OCI-LY3 (cell line): ENCODE measurements at regions not wholly inside any gene's neighbourhood (a gene's known extent, or its start where the extent isn't known, plus 50 kb on each side); places are given as distances from the start of the nearest gene placed in this dataset.

Source experiments
- H2AFZ ChIP-seq: fragments of 200-600, 300-600 bp; shearing (Covaris generic); 2 replicates; pipeline ENCODE4 v1.6.0; 2014; ENCODE audit warnings: antibody characterized with exemption, low read depth, low read length
- H3K27ac ChIP-seq: fragments of 200-600, 300-600 bp; sonication (generic); 2 replicates; pipeline ENCODE4 v1.5.1; 2014; ENCODE audit warnings: mild to moderate bottlenecking, low read length, moderate library complexity, mixed read lengths
- H3K27me3 ChIP-seq: fragments of 200-600, 300-600 bp; sonication (generic); 2 replicates; pipeline ENCODE4 v1.6.1; 2014; ENCODE audit warnings: low read depth, low read length, mixed read lengths
- H3K36me3 ChIP-seq: fragments of 200-600, 300-600 bp; sonication (generic); replicated peaks from 2 replicates; pipeline ENCODE3; 2014; ENCODE audit warnings: low read depth, low read length, mixed read lengths
- H3K4me1 ChIP-seq: fragments of 300-600, 200-600 bp; sonication (generic); 2 replicates; pipeline ENCODE4 v1.6.1; 2014; ENCODE audit warnings: low read length, mixed read lengths
- H3K4me2 ChIP-seq: fragments of 200-600, 300-600 bp; sonication (generic); 2 replicates; pipeline ENCODE4 v1.6.1; 2014; ENCODE audit warnings: low read length, mixed read lengths
- H3K4me3 ChIP-seq: fragments of 300-600, 200-600 bp; sonication (generic); 2 replicates; pipeline ENCODE4 v1.5.1; 2014; ENCODE audit warnings: antibody characterized with exemption, mild to moderate bottlenecking, low read length, moderate library complexity
- H3K79me2 ChIP-seq: fragments of 300-600, 200-600 bp; shearing (Covaris generic); 2 replicates; pipeline ENCODE4 v1.6.1; 2014; ENCODE audit warnings: mild to moderate bottlenecking, low read length, mixed read lengths
- H3K9ac ChIP-seq: fragments of 300-600, 200-600 bp; shearing (Covaris generic); 2 replicates; pipeline ENCODE4 v1.6.0; 2014; ENCODE audit warnings: mild to moderate bottlenecking, low read length, moderate library complexity
- H3K9me3 ChIP-seq: fragments of 200-600, 300-600 bp; shearing (Covaris generic); 2 replicates; pipeline ENCODE4 v1.6.1; 2014; ENCODE audit warnings: low read length, mixed read lengths; ENCODE audit not compliant: insufficient read depth
- H4K20me1 ChIP-seq: fragments of 200-600, 300-600 bp; sonication (generic); 2 replicates; pipeline ENCODE4 v1.6.1; 2016; ENCODE audit warnings: low read length, mixed read lengths; ENCODE audit not compliant: insufficient read depth
- CTCF ChIP-seq: fragments of 200-600, 300-600 bp; sonication (generic); IDR thresholded peaks from 2 replicates; pipeline ENCODE4 v1.5.1; 2014; ENCODE audit warnings: antibody characterized with exemption, low read length, low read depth
- EZH2phosphoT487 ChIP-seq: fragments of 200-600 bp; shearing (Covaris generic); IDR thresholded peaks from 2 replicates; pipeline ENCODE4 v1.6.1; 2018; ENCODE audit warnings: antibody characterized with exemption, mixed run types, low read depth

GRCh38 chr6:27128311-27129094 is 119.0 kb upstream of the PRSS16 start:
- Histone ChIP-seq H3K27ac (0 out of 2 replicates have a peak overlapping the region, but pooled peaks have one; percentile 100), H3K4me2 (no peak overlapping the region), H3K4me1 (peaks cover 31% of the 10 kb centered on the region), H3K4me3 (no peak overlapping the region), H3K27me3 (no peaks in the 10 kb centered on the region), H3K9ac (no peak overlapping the region), H3K79me2 (peaks cover 11% of the 10 kb centered on the region), H4K20me1 (no peaks in the 10 kb centered on the region), H2AFZ (no peak overlapping the region), H3K9me3 (no peaks in the 10 kb centered on the region), H3K36me3 (peaks cover 9% of the 10 kb centered on the region)
- TF ChIP-seq EZH2phosphoT487 (no peak), CTCF (no peak)

DNA sequence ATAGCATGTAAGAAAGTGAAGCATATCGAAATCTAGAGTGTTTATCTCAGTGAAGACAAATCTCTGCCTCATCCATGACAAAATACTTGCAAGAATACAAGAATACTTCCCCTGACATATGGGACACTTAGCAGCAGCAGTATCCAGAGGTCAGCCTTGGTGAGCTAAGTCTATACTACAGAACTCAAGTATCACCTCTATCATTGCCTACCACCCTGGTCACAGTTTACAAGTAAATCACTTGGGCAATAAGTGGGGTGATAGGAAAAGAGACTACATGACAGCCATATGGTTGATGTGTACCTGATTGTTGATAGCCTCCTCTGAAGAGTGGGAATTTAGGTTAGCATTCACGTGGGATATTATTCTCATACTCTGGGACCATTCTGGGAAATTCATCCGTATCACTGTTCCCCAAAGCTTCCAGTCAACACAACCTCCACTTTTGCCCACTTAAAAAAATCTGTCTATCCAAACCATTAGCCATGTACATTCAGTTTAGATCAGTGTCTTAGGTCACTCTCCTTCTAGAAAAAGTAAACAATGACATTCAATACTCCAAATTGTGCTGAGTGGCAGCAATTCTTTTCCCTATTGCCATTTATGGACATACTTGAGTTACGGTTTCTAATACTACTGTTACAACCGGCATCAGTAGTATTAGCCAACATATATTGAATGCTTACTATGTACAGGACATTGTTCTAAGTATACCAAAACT is 118.2 kb upstream of the PRSS16 start:
- H4K20me1 ChIP-seq: no peaks in the 10 kb centered on the region
- H3K36me3 ChIP-seq: peaks cover 9% of the 10 kb centered on the region
- peaks cover 39% of the 10 kb centered on the region for H3K4me1 ChIP-seq
- no peak overlapping the region for H3K9ac ChIP-seq
- H3K4me3 ChIP-seq: no peak overlapping the region
- peak overlapping the region; percentile 100 for H3K27ac ChIP-seq
- H3K79me2 ChIP-seq: peaks cover 11% of the 10 kb centered on the region
- H3K27me3 ChIP-seq: no peaks in the 10 kb centered on the region
- H3K4me2 ChIP-seq: peak overlapping the region; percentile 98; the same call in 1 of the 2 replicates
- no peak for TF ChIP-seq EZH2phosphoT487
- no peak for TF ChIP-seq CTCF
- H2AFZ ChIP-seq: no peak overlapping the region
- no peaks in the 10 kb centered on the region for H3K9me3 ChIP-seq

- Histone ChIP-seq H3K4me1 (peaks cover 44% of the 10 kb centered on the region), H4K20me1 (no peaks in the 10 kb centered on the region), H2AFZ (no peak overlapping the region), H3K36me3 (peaks cover 9% of the 10 kb centered on the region), H3K4me2 (peak overlapping the region; percentile 98), H3K9me3 (no peaks in the 10 kb centered on the region), H3K9ac (peak overlapping the region; percentile 98), H3K27ac (peak overlapping the region; percentile 100), H3K27me3 (no peaks in the 10 kb centered on the region), H3K79me2 (peaks cover 11% of the 10 kb centered on the region), H3K4me3 (peak overlapping the region; percentile 87)
- no peak for TF ChIP-seq CTCF
- TF ChIP-seq EZH2phosphoT487: no peak
These were observed 117.6 kb upstream of the PRSS16 start for GRCh38 chr6:27129917-27130316.
